ENCODE measurements at regions not wholly inside any gene's neighbourhood (a gene's known extent, or its start where the extent isn't known, plus 50 kb on each side); places are given as distances from the start of the nearest gene placed in this dataset.

DNA sequence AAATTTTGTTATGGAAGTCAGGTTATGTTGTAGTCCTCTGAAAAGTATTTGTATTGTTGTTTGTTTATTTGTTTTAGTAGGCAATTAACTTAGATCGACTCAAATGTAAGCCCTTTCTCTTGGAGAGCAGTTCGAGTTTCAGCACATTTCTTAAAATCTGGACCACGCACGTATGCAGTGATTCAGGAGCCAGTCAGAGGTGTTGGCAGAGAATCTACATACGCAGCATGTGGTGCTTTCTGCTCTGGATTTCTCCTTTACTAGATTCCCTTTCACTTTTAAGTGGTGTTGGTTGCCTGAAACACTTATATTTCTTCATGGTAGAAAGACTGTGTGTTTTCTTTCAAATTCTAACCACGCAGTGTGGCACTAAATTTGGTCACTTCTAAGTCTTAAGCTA lies 773.9 kb upstream of the LRATD1 start:
- TF ChIP-seq CTCF (conservative IDR thresholded peaks at IDR 0.05) (no peak), ZFX (IDR thresholded peaks at IDR 0.05) (no peak)

Data from C4-2B (cell line).